ENCODE measurements at regions not wholly inside any gene's neighbourhood (a gene's known extent, or its start where the extent isn't known, plus 50 kb on each side); places are given as distances from the start of the nearest gene placed in this dataset.

GRCh38 chr12:127245009-127245408, 1022.0 kb upstream of the TMEM132C start:
- TF ChIP-seq CTCF (IDR thresholded peaks at IDR 0.05; ENCODE audit: insufficient read depth, low read length, poor library complexity, severe bottlenecking) (no peak), EZH2phosphoT487 (conservative IDR thresholded peaks at IDR 0.05; ENCODE audit: low read length) (no peak)
